ENCODE measurements at regions not wholly inside any gene's neighbourhood (a gene's known extent, or its start where the extent isn't known, plus 50 kb on each side); places are given as distances from the start of the nearest gene placed in this dataset.

- intact Hi-C loops (cut with DNase I), result no loop called here
- FAIRE-seq, result no peak
These were observed 85.2 kb downstream of the KBTBD8 start for GRCh38 chr3:67083277-67083676.

GRCh38 chr3:67087788-67088187, 89.7 kb downstream of the KBTBD8 start:
- Histone ChIP-seq H3K4me3 (ENCODE audit: low read length in 3 of 3) (no peak overlapping the region), H3K9ac (ENCODE audit: low read length in 3 of 3) (no peak overlapping the region), H3K27me3 (ENCODE audit: control insufficient read depth, insufficient read depth, low read length) (no peaks in the 10 kb centered on the region), H3K27ac (ENCODE audit: low read depth in 2 of 2, low read length in 2 of 2) (no peak overlapping the region), H3K36me3 (ENCODE audit: control insufficient read depth in 2 of 3, insufficient read depth in 3 of 3, low read length in 3 of 3) (no peaks in the 10 kb centered on the region), H3K4me1 (ENCODE audit: control insufficient read depth in 2 of 3, insufficient read depth in 2 of 3, low read depth in 1 of 3, low read length in 3 of 3) (no peaks in the 10 kb centered on the region), H3K9me3 (ENCODE audit: control insufficient read depth in 2 of 3, insufficient read depth in 1 of 3, low read length in 3 of 3) (no peaks in the 10 kb centered on the region)
- no peak for FAIRE-seq
- no peak for TF ChIP-seq CTCF (IDR thresholded peaks at IDR 0.05; ENCODE audit: borderline replicate concordance, extremely low read depth, insufficient read depth)
- intact Hi-C loops (cut with DNase I), result no loop called here
- no peak for DNase-seq

More at GRCh38 chr3:67083277-67083676, 85.2 kb downstream of the KBTBD8 start:
- no peaks in the 10 kb centered on the region for H3K9me3 ChIP-seq (ENCODE audit: control insufficient read depth in 2 of 3, insufficient read depth in 1 of 3, low read length in 3 of 3)
- no peaks in the 10 kb centered on the region for H3K27me3 ChIP-seq (ENCODE audit: control insufficient read depth, insufficient read depth, low read length)
- no peaks in the 10 kb centered on the region for H3K4me1 ChIP-seq (ENCODE audit: control insufficient read depth in 2 of 3, insufficient read depth in 2 of 3, low read depth in 1 of 3, low read length in 3 of 3)
- H3K9ac ChIP-seq (ENCODE audit: low read length in 3 of 3), result no peak overlapping the region
- no peak for DNase-seq
- no peak overlapping the region for H3K27ac ChIP-seq (ENCODE audit: low read depth in 2 of 2, low read length in 2 of 2)
- H3K36me3 ChIP-seq (ENCODE audit: control insufficient read depth in 2 of 3, insufficient read depth in 3 of 3, low read length in 3 of 3), result no peaks in the 10 kb centered on the region
- H3K4me3 ChIP-seq (ENCODE audit: low read length in 3 of 3), result no peak overlapping the region
- TF ChIP-seq CTCF (IDR thresholded peaks at IDR 0.05; ENCODE audit: borderline replicate concordance, extremely low read depth, insufficient read depth), result no peak

GRCh38 chr3:67090474-67090873, 92.4 kb downstream of the KBTBD8 start:
- H3K4me1 ChIP-seq (ENCODE audit: control insufficient read depth in 2 of 3, insufficient read depth in 2 of 3, low read depth in 1 of 3, low read length in 3 of 3), result no peaks in the 10 kb centered on the region
- no peak for DNase-seq
- H3K9me3 ChIP-seq (ENCODE audit: control insufficient read depth in 2 of 3, insufficient read depth in 1 of 3, low read length in 3 of 3), result no peaks in the 10 kb centered on the region
- H3K9ac ChIP-seq (ENCODE audit: low read length in 3 of 3), result no peak overlapping the region
- H3K4me3 ChIP-seq (ENCODE audit: low read length in 3 of 3), result no peak overlapping the region
- TF ChIP-seq CTCF (IDR thresholded peaks at IDR 0.05; ENCODE audit: borderline replicate concordance, extremely low read depth, insufficient read depth), result no peak
- intact Hi-C loops (cut with DNase I), result no loop called here
- FAIRE-seq, result no peak
- H3K27ac ChIP-seq (ENCODE audit: low read depth in 2 of 2, low read length in 2 of 2), result no peak overlapping the region
- no peaks in the 10 kb centered on the region for H3K36me3 ChIP-seq (ENCODE audit: control insufficient read depth in 2 of 3, insufficient read depth in 3 of 3, low read length in 3 of 3)
- no peaks in the 10 kb centered on the region for H3K27me3 ChIP-seq (ENCODE audit: control insufficient read depth, insufficient read depth, low read length)

GRCh38 chr3:67093305-67093704, 95.2 kb downstream of the KBTBD8 start:
- Histone ChIP-seq H3K9ac (ENCODE audit: low read length in 3 of 3) (no peak overlapping the region), H3K4me1 (ENCODE audit: control insufficient read depth in 2 of 3, insufficient read depth in 2 of 3, low read depth in 1 of 3, low read length in 3 of 3) (no peaks in the 10 kb centered on the region), H3K27me3 (ENCODE audit: control insufficient read depth, insufficient read depth, low read length) (no peaks in the 10 kb centered on the region), H3K27ac (ENCODE audit: low read depth in 2 of 2, low read length in 2 of 2) (no peak overlapping the region), H3K4me3 (ENCODE audit: low read length in 3 of 3) (no peak overlapping the region), H3K9me3 (ENCODE audit: control insufficient read depth in 2 of 3, insufficient read depth in 1 of 3, low read length in 3 of 3) (no peaks in the 10 kb centered on the region), H3K36me3 (ENCODE audit: control insufficient read depth in 2 of 3, insufficient read depth in 3 of 3, low read length in 3 of 3) (no peaks in the 10 kb centered on the region)
- TF ChIP-seq CTCF (IDR thresholded peaks at IDR 0.05; ENCODE audit: borderline replicate concordance, extremely low read depth, insufficient read depth), result no peak
- intact Hi-C loops (cut with DNase I), result no loop called here
- DNase-seq, result no peak
- FAIRE-seq, result no peak
